Ramos (cell line): ENCODE measurements at regions not wholly inside any gene's neighbourhood (a gene's known extent, or its start where the extent isn't known, plus 50 kb on each side); places are given as distances from the start of the nearest gene placed in this dataset.

ENCODE experiments used
- in situ Hi-C: fragments of 300-500 bp; cut with MboI; formaldehyde crosslinking; loops from one replicate; pipeline ENCODE4 v1.14.3; 2022; ENCODE audit warnings: low sequenced_read_pairs; ENCODE audit not compliant: unreplicated experiment

- in situ Hi-C loops: loop anchor here (25.0 kb wide), 2 partner anchors 526 to 626 kb away; partner anchors contain the start of gene MINDY2
Observed at GRCh38 chr15:58235961-58236360, 97.8 kb downstream of the AQP9 start.

DNA sequence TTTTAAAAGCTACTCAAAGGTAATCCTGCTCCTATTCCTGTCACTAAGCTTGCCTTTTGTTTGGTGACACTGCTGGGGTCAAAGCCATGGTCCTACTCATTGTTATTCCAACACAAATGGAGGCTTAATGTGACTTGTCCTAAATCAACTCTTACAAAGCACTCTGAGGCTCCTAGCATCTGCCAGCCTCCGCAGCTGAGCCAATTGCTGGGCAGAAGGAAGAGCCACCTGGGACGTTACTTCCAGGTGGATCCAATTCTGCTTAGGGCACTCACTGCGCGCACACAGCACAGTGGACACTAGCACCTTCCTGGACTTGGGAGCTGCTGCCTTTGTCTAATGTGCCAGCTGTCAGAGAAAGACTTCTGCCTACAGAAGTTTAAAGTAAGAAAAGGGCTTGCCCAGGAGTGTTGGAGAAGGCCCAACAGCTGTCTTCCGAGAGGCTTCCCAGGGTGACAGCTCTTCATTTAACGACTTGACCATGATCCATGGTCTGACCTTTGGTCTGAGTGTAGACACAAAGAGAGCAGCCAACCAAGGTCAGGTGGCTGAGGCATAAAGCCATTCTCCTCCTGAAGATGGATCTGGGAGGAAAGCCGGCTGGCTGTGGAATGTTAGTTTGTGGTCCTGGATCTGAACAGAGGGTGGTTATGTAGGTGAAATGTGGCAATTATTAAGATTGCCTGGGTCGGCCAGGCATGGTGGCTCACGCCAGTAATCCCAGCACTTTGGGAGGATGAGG lies 102.2 kb downstream of the AQP9 start:
- in situ Hi-C loops: loop anchor here (25.0 kb wide), 2 partner anchors 522 to 622 kb away; partner anchors contain the start of gene MINDY2

GRCh38 chr15:58241872-58242271 lies 103.7 kb downstream of the AQP9 start:
- in situ Hi-C loops: loop anchor here (25.0 kb wide), 2 partner anchors 520 to 620 kb away; partner anchors contain the start of gene MINDY2

- in situ Hi-C loops: loop anchor here (25.0 kb wide), 2 partner anchors 519 to 619 kb away; partner anchors contain the start of gene MINDY2
Observed at GRCh38 chr15:58243070-58243469, 104.9 kb downstream of the AQP9 start.

DNA sequence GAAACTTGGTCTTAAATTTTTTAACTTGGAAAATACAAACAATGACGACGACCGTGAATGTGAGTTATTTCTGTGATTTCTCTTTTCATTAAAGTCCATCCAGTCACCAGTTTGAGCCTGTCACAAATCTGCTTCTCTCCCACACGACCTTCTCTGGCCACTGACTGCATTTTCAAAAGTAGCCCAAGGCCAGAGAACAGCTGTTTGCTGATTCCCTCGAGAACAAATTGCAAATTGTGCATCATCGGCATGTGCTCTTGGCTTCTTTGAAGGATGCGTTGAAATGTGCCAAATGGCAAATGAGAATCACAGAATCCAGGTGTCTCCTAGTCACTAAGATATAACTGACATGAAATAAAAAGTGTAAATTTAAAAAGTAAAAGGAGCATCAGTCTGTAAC lies 106.4 kb downstream of the AQP9 start:
- in situ Hi-C loops: loop anchor here (25.0 kb wide), 2 partner anchors 518 to 618 kb away; partner anchors contain the start of gene MINDY2

GRCh38 chr15:58246041-58246440 lies 107.9 kb downstream of the AQP9 start:
- in situ Hi-C loops: loop anchor here (25.0 kb wide), 2 partner anchors 516 to 616 kb away; partner anchors contain the start of gene MINDY2

DNA sequence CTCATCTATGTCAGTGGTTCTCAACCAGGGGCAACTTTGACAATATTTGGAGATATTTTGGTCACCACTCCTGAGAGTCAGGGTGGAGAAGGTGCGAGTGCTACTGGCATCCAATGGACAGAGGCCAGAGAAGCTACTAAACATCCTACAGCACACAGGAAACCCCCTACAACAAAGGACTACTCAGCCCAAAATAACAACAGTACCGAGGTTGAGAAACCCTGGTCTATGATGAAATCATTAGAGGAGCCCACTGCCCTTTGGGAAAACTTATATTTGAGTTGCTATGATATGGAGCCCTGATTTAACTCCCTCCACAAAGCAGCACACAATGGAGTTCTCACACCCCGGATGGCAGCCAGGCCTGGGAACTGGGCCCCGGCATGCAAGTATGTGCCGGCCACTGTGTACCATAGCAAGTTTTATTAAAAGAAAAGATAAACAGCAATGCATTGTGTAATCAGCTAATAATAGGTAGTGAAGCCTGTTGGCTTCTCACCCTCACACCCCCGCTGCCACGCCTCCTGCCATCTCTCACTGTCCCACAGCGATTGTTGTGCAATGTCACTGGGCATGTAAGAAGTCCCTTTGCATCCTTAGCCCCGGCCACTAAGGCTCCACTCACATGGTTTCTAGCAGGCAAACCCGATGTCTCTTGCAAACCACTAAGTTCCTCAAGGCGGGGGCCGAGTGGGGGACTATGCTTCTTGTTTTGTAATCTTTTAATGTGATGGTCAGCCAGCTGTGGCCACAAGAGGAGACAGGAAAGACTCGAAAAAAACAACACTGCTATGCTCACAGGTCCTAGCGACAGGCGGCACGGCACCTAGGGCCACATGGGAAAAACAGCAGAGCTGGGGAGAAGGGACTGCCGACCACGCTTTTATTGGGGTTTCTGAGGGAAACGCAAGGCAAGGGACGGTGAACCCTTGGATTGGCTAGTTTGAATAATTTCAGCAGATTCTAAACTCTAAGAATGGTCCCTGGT lies 110.0 kb downstream of the AQP9 start:
- in situ Hi-C loops: loop anchor here (25.0 kb wide), 2 partner anchors 514 to 614 kb away; partner anchors contain the start of gene MINDY2

GRCh38 chr15:58249646-58250312 lies 111.6 kb downstream of the AQP9 start:
- in situ Hi-C loops: loop anchor here (25.0 kb wide), 2 partner anchors 513 to 613 kb away; partner anchors contain the start of gene MINDY2

GRCh38 chr15:58252586-58253323 lies 114.6 kb downstream of the AQP9 start:
- in situ Hi-C loops: no loop called here

- in situ Hi-C loops: no loop called here
Observed at GRCh38 chr15:58257776-58258325, 119.7 kb downstream of the AQP9 start.

- in situ Hi-C loops: no loop called here
Observed at GRCh38 chr15:58258501-58259292, 120.5 kb downstream of the AQP9 start.

- in situ Hi-C loops: no loop called here
Observed at GRCh38 chr15:58260205-58260724, 122.1 kb downstream of the AQP9 start.

DNA sequence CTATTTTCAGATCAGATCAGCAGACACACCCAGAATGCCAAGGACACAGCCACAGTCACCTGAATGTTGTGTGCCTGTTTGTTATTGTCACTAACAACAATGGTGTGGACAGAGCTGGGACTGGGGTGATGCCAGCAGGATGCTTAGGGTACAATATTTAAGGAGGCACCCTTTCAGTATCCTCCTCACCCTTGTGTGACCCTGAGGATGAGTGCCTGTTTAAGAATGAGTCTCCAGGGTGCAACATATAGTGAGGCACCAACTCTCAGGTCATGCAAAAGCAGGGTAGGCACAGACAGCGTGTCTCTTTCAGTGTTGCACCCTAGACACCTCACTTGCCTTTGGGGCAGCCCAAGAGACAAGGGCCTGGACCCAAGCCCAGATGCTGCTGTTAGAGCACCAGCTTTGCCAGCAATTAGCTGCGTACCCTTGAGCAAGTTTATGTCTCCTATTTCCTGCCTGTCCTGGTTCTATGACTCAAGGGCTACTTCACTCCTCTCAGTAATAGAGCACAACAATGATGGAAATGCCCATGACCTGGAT lies 122.6 kb downstream of the AQP9 start:
- in situ Hi-C loops: no loop called here

DNA sequence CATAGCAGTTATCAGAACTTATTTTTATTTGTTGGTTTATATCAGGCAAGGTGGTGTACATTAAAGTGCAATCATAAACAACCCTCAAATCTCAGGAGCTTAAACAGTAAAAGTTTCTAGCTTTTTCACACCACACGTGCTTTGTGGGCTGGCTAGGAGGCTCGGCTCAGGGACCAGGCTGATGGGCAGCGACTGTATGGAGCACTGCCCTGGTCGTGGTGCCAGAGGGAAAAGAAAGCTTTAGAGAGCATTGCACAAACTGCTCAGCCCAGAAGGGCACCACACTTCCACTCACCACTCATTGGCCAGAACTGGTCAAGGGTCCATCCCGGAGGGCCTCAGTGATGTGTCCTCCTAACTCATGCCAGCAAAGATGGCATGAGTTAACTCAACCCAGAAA lies 123.2 kb downstream of the AQP9 start:
- in situ Hi-C loops: no loop called here

DNA sequence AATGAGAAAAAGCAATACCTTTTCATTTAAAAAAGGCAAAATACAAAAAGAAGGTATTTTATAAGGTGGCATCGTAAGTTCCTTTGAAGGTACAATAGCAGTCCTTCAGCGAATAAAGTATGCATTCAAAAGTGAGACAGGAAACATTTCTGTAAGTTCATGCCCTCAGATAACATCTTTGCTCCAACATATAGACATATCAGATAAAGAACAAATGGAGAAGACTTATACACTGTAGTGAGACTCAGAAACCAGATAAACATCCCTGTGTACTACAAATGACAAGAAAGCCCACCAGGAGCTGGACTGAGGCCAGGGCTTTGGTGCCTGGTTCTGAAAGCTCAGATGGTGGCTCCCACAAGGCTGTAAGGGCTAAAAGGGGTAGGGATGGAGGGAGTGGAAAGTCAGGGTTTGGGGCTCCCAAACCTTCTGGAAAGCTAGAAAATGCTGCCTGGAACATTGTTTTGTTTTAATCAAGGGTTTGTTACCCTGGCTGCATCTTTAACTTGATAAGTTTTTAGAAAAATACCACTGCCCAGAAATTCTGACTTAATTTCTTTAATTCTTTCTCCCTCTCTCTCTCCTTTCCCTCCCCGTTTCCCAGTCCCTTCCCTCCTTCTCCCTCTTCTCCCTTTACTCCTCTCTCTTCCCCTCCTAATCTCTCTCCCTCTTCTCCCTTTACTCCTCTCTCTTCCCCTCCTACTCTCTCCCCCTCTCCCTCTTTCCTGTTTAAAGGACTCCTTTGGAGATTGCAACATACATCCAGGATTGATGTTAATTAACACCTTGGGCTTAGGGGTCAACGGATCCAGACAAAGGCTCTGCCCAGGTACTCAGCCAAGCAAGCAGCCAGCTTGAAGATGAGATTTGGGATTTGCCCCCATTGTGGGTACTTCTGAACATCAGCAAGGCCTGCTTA lies 126.1 kb downstream of the AQP9 start:
- in situ Hi-C loops: no loop called here

DNA sequence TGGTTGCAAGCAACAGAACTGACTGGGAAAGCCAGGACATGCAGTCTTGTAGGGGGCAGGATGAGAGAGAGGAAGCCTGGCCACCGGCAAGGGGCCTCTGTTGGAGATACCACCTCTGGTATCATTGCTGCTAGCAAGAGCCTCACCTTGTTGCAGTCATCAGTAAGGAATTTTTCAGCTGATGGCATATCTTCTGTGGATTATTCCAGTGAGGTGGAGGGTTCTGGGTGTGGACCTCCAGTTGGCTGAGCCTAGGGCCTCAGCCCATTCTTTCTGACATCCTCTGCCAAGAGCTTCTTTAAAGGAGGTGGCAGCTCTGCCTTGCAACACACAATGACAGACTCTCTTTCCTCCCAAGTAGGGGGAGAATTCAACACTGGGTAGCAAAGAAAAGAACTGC lies 128.9 kb downstream of the AQP9 start:
- in situ Hi-C loops: no loop called here
